Astrocyte of the spinal cord (primary cell): ENCODE measurements at regions not wholly inside any gene's neighbourhood (a gene's known extent, or its start where the extent isn't known, plus 50 kb on each side); places are given as distances from the start of the nearest gene placed in this dataset.

ENCODE experiments used
- DNase-seq: peaks from one replicate; pipeline ENCODE4 v3.0.0; 2011; ENCODE audit warnings: low read depth, low spot score
- H3K4me3 ChIP-seq: 2 replicates; pipeline ENCODE4 v1.5.1; 2011; ENCODE audit warnings: low read depth, mild to moderate bottlenecking, low read length, moderate library complexity
- CTCF ChIP-seq: IDR thresholded peaks from 2 replicates; pipeline ENCODE4 v1.5.1; 2012; ENCODE audit warnings: low read depth, mild to moderate bottlenecking, low read length, inconsistent platforms
- in situ Hi-C: cut with HindIII; loops from 2 replicates; pipeline ENCODE4 v1.10.0; 2017; ENCODE audit warnings: low sequenced_read_pairs

GRCh38 chr4:100797791-100798190, 280.0 kb upstream of the EMCN start:
- no peak overlapping the region for H3K4me3 ChIP-seq
- no peak for TF ChIP-seq CTCF
- in situ Hi-C loops, result no loop called here
- DNase-seq, result no peak

- no peak for DNase-seq
- H3K4me3 ChIP-seq, result no peak overlapping the region
- no peak for TF ChIP-seq CTCF
- in situ Hi-C loops, result no loop called here
Measured at GRCh38 chr4:100797356-100797755, 279.5 kb upstream of the EMCN start.

GRCh38 chr4:100796332-100796731, 278.5 kb upstream of the EMCN start:
- no peak for TF ChIP-seq CTCF
- in situ Hi-C loops, result no loop called here
- no peak overlapping the region for H3K4me3 ChIP-seq
- no peak for DNase-seq

GRCh38 chr4:100795581-100795980, 277.8 kb upstream of the EMCN start:
- no peak for TF ChIP-seq CTCF
- no peak for DNase-seq
- no peak overlapping the region for H3K4me3 ChIP-seq
- in situ Hi-C loops, result no loop called here

- DNase-seq, result no peak
- in situ Hi-C loops, result no loop called here
- H3K4me3 ChIP-seq, result no peak overlapping the region
- TF ChIP-seq CTCF, result no peak
Measured at GRCh38 chr4:100790836-100791615, 273.2 kb upstream of the EMCN start.

- in situ Hi-C loops, result no loop called here
- H3K4me3 ChIP-seq, result no peak overlapping the region
- no peak for DNase-seq
- no peak for TF ChIP-seq CTCF
Measured at GRCh38 chr4:100789991-100790390, 272.2 kb upstream of the EMCN start.
